ENCODE measurements at regions not wholly inside any gene's neighbourhood (a gene's known extent, or its start where the extent isn't known, plus 50 kb on each side); places are given as distances from the start of the nearest gene placed in this dataset.

- H3K27me3 ChIP-seq (ENCODE audit: control insufficient read depth in 3 of 3, insufficient read depth in 3 of 3, low read length in 2 of 3): no peaks in the 10 kb centered on the region
- DNase-seq (no peak), ATAC-seq (ENCODE audit: insufficient read depth, low FRiP score) (no peak)
- no peak for TF ChIP-seq CTCF (IDR thresholded peaks at IDR 0.05; ENCODE audit: control extremely low read depth, extremely low read depth)
- 87 to 93% methylated on average over 6 of the region's 6 CpGs for WGBS, 2 donors
- no peaks in the 10 kb centered on the region for H3K9me3 ChIP-seq (ENCODE audit: control insufficient read depth in 4 of 4, insufficient read depth in 3 of 4, low read length in 3 of 4)
- H3K4me3 ChIP-seq: no peak overlapping the region
- H3K9ac ChIP-seq (ENCODE audit: insufficient read depth in 1 of 2, low read length in 2 of 2): no peak overlapping the region
- no peaks in the 10 kb centered on the region for H3K36me3 ChIP-seq (ENCODE audit: control insufficient read depth in 4 of 4, insufficient read depth in 4 of 4, low read length in 4 of 4)
- no peak overlapping the region for H3K27ac ChIP-seq (ENCODE audit: low read depth in 1 of 2, low read length in 1 of 2)
- H3K4me1 ChIP-seq (ENCODE audit: control insufficient read depth in 5 of 5, insufficient read depth in 5 of 5, low read length in 5 of 5): peaks cover 0 to 4% (median 0%) of the 10 kb centered on the region in 5 donors
Observed at GRCh38 chr5:157955541-157956172, 96.7 kb upstream of the CLINT1 start.

DNA sequence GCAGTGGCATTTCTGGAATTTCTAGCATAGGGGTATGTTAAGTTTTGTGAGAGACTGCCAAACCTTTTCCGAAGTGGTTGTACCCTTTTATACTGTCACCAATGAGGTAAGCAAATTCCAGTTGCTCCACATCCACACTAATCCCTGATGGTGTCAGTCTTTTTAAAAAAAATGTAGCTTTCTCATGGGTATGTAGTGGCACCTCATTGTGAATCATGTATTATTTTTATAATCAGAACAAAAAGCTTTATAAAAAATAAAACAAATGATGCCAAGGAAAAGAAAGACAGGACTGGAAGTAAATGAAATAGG lies 93.4 kb upstream of the CLINT1 start:
- no peak for ATAC-seq (ENCODE audit: insufficient read depth, low FRiP score)
- no peak for DNase-seq
- no peak overlapping the region for H3K27ac ChIP-seq (ENCODE audit: low read depth in 1 of 2, low read length in 1 of 2)
- peaks cover 0 to 3% (median 0%) of the 10 kb centered on the region in 5 donors for H3K4me1 ChIP-seq (ENCODE audit: control insufficient read depth in 5 of 5, insufficient read depth in 5 of 5, low read length in 5 of 5)
- no peaks in the 10 kb centered on the region for H3K9me3 ChIP-seq (ENCODE audit: control insufficient read depth in 4 of 4, insufficient read depth in 3 of 4, low read length in 3 of 4)
- no peaks in the 10 kb centered on the region for H3K36me3 ChIP-seq (ENCODE audit: control insufficient read depth in 4 of 4, insufficient read depth in 4 of 4, low read length in 4 of 4)
- H3K4me3 ChIP-seq: no peak overlapping the region
- H3K9ac ChIP-seq (ENCODE audit: insufficient read depth in 1 of 2, low read length in 2 of 2): no peak overlapping the region
- no peak for TF ChIP-seq CTCF (IDR thresholded peaks at IDR 0.05; ENCODE audit: control extremely low read depth, extremely low read depth)
- WGBS, 2 donors: 88 to 95% methylated on average over 1 of the region's 1 CpG
- no peaks in the 10 kb centered on the region for H3K27me3 ChIP-seq (ENCODE audit: control insufficient read depth in 3 of 3, insufficient read depth in 3 of 3, low read length in 2 of 3)

- TF ChIP-seq CTCF (IDR thresholded peaks at IDR 0.05; ENCODE audit: control extremely low read depth, extremely low read depth): no peak
- ATAC-seq (ENCODE audit: insufficient read depth, low FRiP score) (no peak), DNase-seq (peak; percentile 22 to 51 (median 35))
- H3K36me3 ChIP-seq (ENCODE audit: control insufficient read depth in 4 of 4, insufficient read depth in 4 of 4, low read length in 4 of 4): no peaks in the 10 kb centered on the region
- H3K27me3 ChIP-seq (ENCODE audit: control insufficient read depth in 3 of 3, insufficient read depth in 3 of 3, low read length in 2 of 3): no peaks in the 10 kb centered on the region
- H3K4me1 ChIP-seq (ENCODE audit: control insufficient read depth in 5 of 5, insufficient read depth in 5 of 5, low read length in 5 of 5): peaks cover 0 to 3% (median 0%) of the 10 kb centered on the region in 5 donors
- no peaks in the 10 kb centered on the region for H3K9me3 ChIP-seq (ENCODE audit: control insufficient read depth in 4 of 4, insufficient read depth in 3 of 4, low read length in 3 of 4)
- H3K4me3 ChIP-seq: no peak overlapping the region
- 44 to 48% methylated on average over 4 of the region's 4 CpGs for WGBS, 2 donors
- no peak overlapping the region for H3K9ac ChIP-seq (ENCODE audit: insufficient read depth in 1 of 2, low read length in 2 of 2)
- H3K27ac ChIP-seq (ENCODE audit: low read depth in 1 of 2, low read length in 1 of 2): no peak overlapping the region
Observed at GRCh38 chr5:157951673-157952373, 92.9 kb upstream of the CLINT1 start.

Measured in lung (tissue), 11 donors.